HL-60 (cell line): ENCODE measurements at regions not wholly inside any gene's neighbourhood (a gene's known extent, or its start where the extent isn't known, plus 50 kb on each side); places are given as distances from the start of the nearest gene placed in this dataset.

ENCODE experiments used
- TF ChIP-seq, protein P1 (sequence below): IDR thresholded peaks from one replicate; pipeline ENCODE4 v1.5.1; 2011; ENCODE audit warnings: low read length, control low read depth, inconsistent platforms; ENCODE audit not compliant: insufficient read depth
- TF ChIP-seq, protein P2 (sequence below): IDR thresholded peaks from 2 replicates; pipeline ENCODE4 v1.6.1; 2012; ENCODE audit warnings: low read depth; ENCODE audit not compliant: insufficient replicate concordance

DNA sequence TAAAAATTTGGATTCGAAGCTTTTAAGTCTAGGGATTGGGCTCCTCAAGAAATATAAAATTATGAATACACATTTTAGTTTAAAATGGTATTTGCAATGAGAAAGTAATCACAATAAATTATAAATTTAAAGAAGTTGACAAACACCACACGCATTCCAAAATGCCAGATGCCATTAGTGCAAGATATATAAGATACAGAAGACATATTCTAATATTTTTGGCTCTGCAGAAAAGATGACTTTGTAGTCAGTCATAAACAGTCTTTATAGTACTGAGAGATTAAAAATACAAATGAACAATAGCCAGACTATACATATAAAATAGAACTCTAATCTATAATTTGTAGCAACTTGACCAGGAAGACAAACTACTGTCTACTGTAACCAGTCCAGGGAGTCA lies 309.0 kb upstream of the PABPC4L start:
- TF ChIP-seq, protein P1, sequence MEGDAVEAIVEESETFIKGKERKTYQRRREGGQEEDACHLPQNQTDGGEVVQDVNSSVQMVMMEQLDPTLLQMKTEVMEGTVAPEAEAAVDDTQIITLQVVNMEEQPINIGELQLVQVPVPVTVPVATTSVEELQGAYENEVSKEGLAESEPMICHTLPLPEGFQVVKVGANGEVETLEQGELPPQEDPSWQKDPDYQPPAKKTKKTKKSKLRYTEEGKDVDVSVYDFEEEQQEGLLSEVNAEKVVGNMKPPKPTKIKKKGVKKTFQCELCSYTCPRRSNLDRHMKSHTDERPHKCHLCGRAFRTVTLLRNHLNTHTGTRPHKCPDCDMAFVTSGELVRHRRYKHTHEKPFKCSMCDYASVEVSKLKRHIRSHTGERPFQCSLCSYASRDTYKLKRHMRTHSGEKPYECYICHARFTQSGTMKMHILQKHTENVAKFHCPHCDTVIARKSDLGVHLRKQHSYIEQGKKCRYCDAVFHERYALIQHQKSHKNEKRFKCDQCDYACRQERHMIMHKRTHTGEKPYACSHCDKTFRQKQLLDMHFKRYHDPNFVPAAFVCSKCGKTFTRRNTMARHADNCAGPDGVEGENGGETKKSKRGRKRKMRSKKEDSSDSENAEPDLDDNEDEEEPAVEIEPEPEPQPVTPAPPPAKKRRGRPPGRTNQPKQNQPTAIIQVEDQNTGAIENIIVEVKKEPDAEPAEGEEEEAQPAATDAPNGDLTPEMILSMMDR, result no peak
- TF ChIP-seq, protein P2, sequence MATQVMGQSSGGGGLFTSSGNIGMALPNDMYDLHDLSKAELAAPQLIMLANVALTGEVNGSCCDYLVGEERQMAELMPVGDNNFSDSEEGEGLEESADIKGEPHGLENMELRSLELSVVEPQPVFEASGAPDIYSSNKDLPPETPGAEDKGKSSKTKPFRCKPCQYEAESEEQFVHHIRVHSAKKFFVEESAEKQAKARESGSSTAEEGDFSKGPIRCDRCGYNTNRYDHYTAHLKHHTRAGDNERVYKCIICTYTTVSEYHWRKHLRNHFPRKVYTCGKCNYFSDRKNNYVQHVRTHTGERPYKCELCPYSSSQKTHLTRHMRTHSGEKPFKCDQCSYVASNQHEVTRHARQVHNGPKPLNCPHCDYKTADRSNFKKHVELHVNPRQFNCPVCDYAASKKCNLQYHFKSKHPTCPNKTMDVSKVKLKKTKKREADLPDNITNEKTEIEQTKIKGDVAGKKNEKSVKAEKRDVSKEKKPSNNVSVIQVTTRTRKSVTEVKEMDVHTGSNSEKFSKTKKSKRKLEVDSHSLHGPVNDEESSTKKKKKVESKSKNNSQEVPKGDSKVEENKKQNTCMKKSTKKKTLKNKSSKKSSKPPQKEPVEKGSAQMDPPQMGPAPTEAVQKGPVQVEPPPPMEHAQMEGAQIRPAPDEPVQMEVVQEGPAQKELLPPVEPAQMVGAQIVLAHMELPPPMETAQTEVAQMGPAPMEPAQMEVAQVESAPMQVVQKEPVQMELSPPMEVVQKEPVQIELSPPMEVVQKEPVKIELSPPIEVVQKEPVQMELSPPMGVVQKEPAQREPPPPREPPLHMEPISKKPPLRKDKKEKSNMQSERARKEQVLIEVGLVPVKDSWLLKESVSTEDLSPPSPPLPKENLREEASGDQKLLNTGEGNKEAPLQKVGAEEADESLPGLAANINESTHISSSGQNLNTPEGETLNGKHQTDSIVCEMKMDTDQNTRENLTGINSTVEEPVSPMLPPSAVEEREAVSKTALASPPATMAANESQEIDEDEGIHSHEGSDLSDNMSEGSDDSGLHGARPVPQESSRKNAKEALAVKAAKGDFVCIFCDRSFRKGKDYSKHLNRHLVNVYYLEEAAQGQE, result no peak
